Chondrocyte (in vitro differentiated cells): ENCODE measurements at regions not wholly inside any gene's neighbourhood (a gene's known extent, or its start where the extent isn't known, plus 50 kb on each side); places are given as distances from the start of the nearest gene placed in this dataset.
"Not testable (repeated sequence)": the region's sequence is repeated elsewhere in the genome, so short reads cannot be mapped to it uniquely, and the experiment has no call there.

ENCODE experiments used
- DNase-seq: peaks from one replicate; pipeline ENCODE4 v3.0.0; 2021; ENCODE audit warnings: mixed read lengths, low spot score
- H3K27ac Mint-ChIP-seq: one replicate; pipeline ENCODE4 v1.8.0; 2021; ENCODE audit warnings: mild to moderate bottlenecking, moderate library complexity, mixed read lengths; ENCODE audit not compliant: unreplicated experiment
- H3K27me3 Mint-ChIP-seq: 2 replicates; pipeline ENCODE4 v1.8.0; 2021; ENCODE audit warnings: low read depth, mixed read lengths
- H3K36me3 Mint-ChIP-seq: 2 replicates; pipeline ENCODE4 v1.8.0; 2021; ENCODE audit warnings: low read depth, mixed read lengths
- H3K4me1 Mint-ChIP-seq: 2 replicates; pipeline ENCODE4 v1.8.0; 2021; ENCODE audit warnings: low read depth, mild to moderate bottlenecking, mixed read lengths
- H3K4me3 Mint-ChIP-seq: one replicate; pipeline ENCODE4 v1.8.0; 2021; ENCODE audit warnings: mild to moderate bottlenecking, moderate library complexity, mixed read lengths; ENCODE audit not compliant: unreplicated experiment
- H3K9me3 Mint-ChIP-seq: 2 replicates; pipeline ENCODE4 v1.8.0; 2021; ENCODE audit warnings: low read depth, mixed read lengths
- CTCF ChIP-seq: fragments of 200-600 bp; sonication (generic); IDR thresholded peaks from 2 replicates; pipeline ENCODE4 v1.5.0; 2021; ENCODE audit warnings: antibody characterized with exemption, mild to moderate bottlenecking, moderate library complexity

- H3K27ac Mint-ChIP-seq = no peak overlapping the region
- no peaks in the 10 kb centered on the region for H3K9me3 Mint-ChIP-seq
- H3K4me3 Mint-ChIP-seq = no peak overlapping the region
Observed at GRCh38 chr9:33690143-33690933, 105.0 kb upstream of the PRSS3 start.

GRCh38 chr9:33695299-33695698 is 100.1 kb upstream of the PRSS3 start:
- Mint-ChIP-seq H3K27me3 (peaks cover 5% of the 10 kb centered on the region), H3K36me3 (no peaks in the 10 kb centered on the region), H3K4me1 (peaks cover 14% of the 10 kb centered on the region), H3K4me3 (no peak overlapping the region), H3K9me3 (no peaks in the 10 kb centered on the region), H3K27ac (no peak overlapping the region)
- no peak for DNase-seq
- no peak for TF ChIP-seq CTCF

More at GRCh38 chr9:33690143-33690933, 105.0 kb upstream of the PRSS3 start:
- no peaks in the 10 kb centered on the region for H3K36me3 Mint-ChIP-seq
- TF ChIP-seq CTCF = no peak
- no peak for DNase-seq
- peaks cover 4% of the 10 kb centered on the region for H3K4me1 Mint-ChIP-seq
- H3K27me3 Mint-ChIP-seq = peaks cover 5% of the 10 kb centered on the region

- no peak overlapping the region for H3K4me3 Mint-ChIP-seq
- no peak for TF ChIP-seq CTCF
- DNase-seq = no peak
- H3K4me1 Mint-ChIP-seq = peaks cover 14% of the 10 kb centered on the region
- no peak overlapping the region for H3K27ac Mint-ChIP-seq
- no peaks in the 10 kb centered on the region for H3K36me3 Mint-ChIP-seq
- peaks cover 5% of the 10 kb centered on the region for H3K27me3 Mint-ChIP-seq
- H3K9me3 Mint-ChIP-seq = no peaks in the 10 kb centered on the region
Observed at GRCh38 chr9:33695856-33696255, 99.5 kb upstream of the PRSS3 start.

- Mint-ChIP-seq H3K4me1 (peaks cover 14% of the 10 kb centered on the region), H3K4me3 (no peak overlapping the region), H3K9me3 (no peaks in the 10 kb centered on the region), H3K36me3 (no peaks in the 10 kb centered on the region), H3K27me3 (peaks cover 5% of the 10 kb centered on the region), H3K27ac (no peak overlapping the region)
- DNase-seq = no peak
- no peak for TF ChIP-seq CTCF
Observed at GRCh38 chr9:33697171-33697570, 98.2 kb upstream of the PRSS3 start.

- Mint-ChIP-seq H3K27me3 (no peaks in the 10 kb centered on the region), H3K4me3 (no peak overlapping the region), H3K4me1 (peaks cover 14% of the 10 kb centered on the region), H3K27ac (no peak overlapping the region), H3K9me3 (no peaks in the 10 kb centered on the region), H3K36me3 (no peaks in the 10 kb centered on the region)
- no peak for DNase-seq
- TF ChIP-seq CTCF = no peak
Observed at GRCh38 chr9:33698267-33698666, 97.1 kb upstream of the PRSS3 start.

- not testable (repeated sequence) for H3K4me3 Mint-ChIP-seq, H3K27me3 Mint-ChIP-seq, DNase-seq, H3K27ac Mint-ChIP-seq, H3K9me3 Mint-ChIP-seq, H3K36me3 Mint-ChIP-seq
- H3K4me1 Mint-ChIP-seq = peaks cover 14% of the 10 kb centered on the region
Observed at GRCh38 chr9:33700940-33701339, 94.4 kb upstream of the PRSS3 start.
